BLaER1 (cell line): ENCODE measurements at regions not wholly inside any gene's neighbourhood (a gene's known extent, or its start where the extent isn't known, plus 50 kb on each side); places are given as distances from the start of the nearest gene placed in this dataset.

Source experiments
- H3K27ac ChIP-seq: shearing (Covaris generic); formaldehyde crosslinking; 2 replicates; pipeline ENCODE4 v1.8.1; 2022
- H3K27me3 ChIP-seq: shearing (Covaris generic); formaldehyde crosslinking; 2 replicates; pipeline ENCODE4 v1.8.1; 2022
- H3K36me3 ChIP-seq: shearing (Covaris generic); formaldehyde crosslinking; 2 replicates; pipeline ENCODE4 v1.8.1; 2022
- H3K4me1 ChIP-seq: shearing (Covaris generic); formaldehyde crosslinking; 2 replicates; pipeline ENCODE4 v1.8.1; 2022
- H3K4me2 ChIP-seq: shearing (Covaris generic); formaldehyde crosslinking; 2 replicates; pipeline ENCODE4 v1.8.1; 2022
- H3K4me3 ChIP-seq: shearing (Covaris generic); formaldehyde crosslinking; 2 replicates; pipeline ENCODE4 v1.8.1; 2022
- H3K9ac ChIP-seq: shearing (Covaris generic); formaldehyde crosslinking; 2 replicates; pipeline ENCODE4 v1.8.1; 2022
- H3K9me3 ChIP-seq: shearing (Covaris generic); formaldehyde crosslinking; 2 replicates; pipeline ENCODE4 v1.8.1; 2022
- H4K20me1 ChIP-seq: shearing (Covaris generic); formaldehyde crosslinking; 2 replicates; pipeline ENCODE4 v1.8.1; 2022
- Cebpa-rat ChIP-seq: shearing (Covaris generic); IDR thresholded peaks from 2 replicates; pipeline ENCODE4 v1.8.1; 2022

GRCh38 chr17:33814852-33815251 is 440.2 kb upstream of the CCL2 start:
- H3K27me3 ChIP-seq, result peaks cover 6% of the 10 kb centered on the region; the same call in 1 of the 2 replicates
- no peaks in the 10 kb centered on the region for H3K36me3 ChIP-seq
- no peaks in the 10 kb centered on the region for H3K9me3 ChIP-seq
- no peak overlapping the region for H3K9ac ChIP-seq
- peaks cover 38% of the 10 kb centered on the region for H3K4me1 ChIP-seq
- no peak for TF ChIP-seq Cebpa-rat
- no peak overlapping the region for H3K4me3 ChIP-seq
- peak overlapping the region; percentile 81 for H3K4me2 ChIP-seq
- H3K27ac ChIP-seq, result no peak overlapping the region
- peaks cover 10% of the 10 kb centered on the region; the same call in 1 of the 2 replicates for H4K20me1 ChIP-seq

GRCh38 chr17:33816036-33816435 is 439.0 kb upstream of the CCL2 start:
- H3K9me3 ChIP-seq, result no peaks in the 10 kb centered on the region
- H3K36me3 ChIP-seq, result no peaks in the 10 kb centered on the region
- H3K4me3 ChIP-seq, result no peak overlapping the region
- no peak overlapping the region for H3K9ac ChIP-seq
- no peak for TF ChIP-seq Cebpa-rat
- peaks cover 6% of the 10 kb centered on the region; the same call in 1 of the 2 replicates for H3K27me3 ChIP-seq
- peaks cover 10% of the 10 kb centered on the region; the same call in 1 of the 2 replicates for H4K20me1 ChIP-seq
- H3K4me1 ChIP-seq, result peaks cover 31% of the 10 kb centered on the region
- no peak overlapping the region for H3K27ac ChIP-seq
- no peak overlapping the region for H3K4me2 ChIP-seq

GRCh38 chr17:33816842-33817617 is 438.1 kb upstream of the CCL2 start:
- Histone ChIP-seq H3K27me3 (peaks cover 3% of the 10 kb centered on the region; the same call in 1 of the 2 replicates), H3K9ac (no peak overlapping the region), H3K27ac (no peak overlapping the region), H3K9me3 (no peaks in the 10 kb centered on the region), H4K20me1 (peaks cover 10% of the 10 kb centered on the region; the same call in 1 of the 2 replicates), H3K4me2 (no peak overlapping the region), H3K4me1 (peaks cover 30% of the 10 kb centered on the region), H3K4me3 (no peak overlapping the region), H3K36me3 (no peaks in the 10 kb centered on the region)
- no peak for TF ChIP-seq Cebpa-rat

GRCh38 chr17:33819539-33819938 is 435.5 kb upstream of the CCL2 start:
- no peaks in the 10 kb centered on the region for H3K27me3 ChIP-seq
- H3K9ac ChIP-seq, result no peak overlapping the region
- no peak overlapping the region for H3K4me3 ChIP-seq
- H3K9me3 ChIP-seq, result no peaks in the 10 kb centered on the region
- H3K4me2 ChIP-seq, result no peak overlapping the region
- H4K20me1 ChIP-seq, result peaks cover 1% of the 10 kb centered on the region; the same call in 1 of the 2 replicates
- H3K36me3 ChIP-seq, result no peaks in the 10 kb centered on the region
- no peak overlapping the region for H3K27ac ChIP-seq
- TF ChIP-seq Cebpa-rat, result no peak
- peaks cover 8% of the 10 kb centered on the region for H3K4me1 ChIP-seq

DNA sequence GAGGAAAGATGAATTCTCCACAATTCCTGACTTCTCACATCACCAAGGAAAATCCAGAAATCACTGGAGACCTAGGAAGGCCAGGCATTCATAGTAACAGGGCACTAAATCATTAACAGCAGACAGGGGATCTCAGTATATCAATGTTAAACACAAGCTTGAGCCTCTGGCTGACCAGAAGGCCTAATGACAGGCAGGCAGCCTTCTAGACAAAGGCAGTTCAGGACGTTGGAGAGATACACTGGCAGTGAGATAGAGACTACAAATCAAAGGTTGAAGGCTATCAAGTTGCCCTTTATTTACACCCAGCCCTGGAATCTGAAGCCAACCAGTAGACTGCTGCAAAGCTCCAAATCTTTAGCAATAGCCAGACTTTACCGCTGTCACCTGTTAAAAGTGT is 422.8 kb upstream of the CCL2 start:
- Histone ChIP-seq H4K20me1 (no peaks in the 10 kb centered on the region), H3K4me1 (no peaks in the 10 kb centered on the region), H3K36me3 (no peaks in the 10 kb centered on the region), H3K9ac (no peak overlapping the region), H3K4me3 (no peak overlapping the region), H3K27me3 (no peaks in the 10 kb centered on the region), H3K27ac (no peak overlapping the region), H3K9me3 (no peaks in the 10 kb centered on the region), H3K4me2 (no peak overlapping the region)
- no peak for TF ChIP-seq Cebpa-rat

DNA sequence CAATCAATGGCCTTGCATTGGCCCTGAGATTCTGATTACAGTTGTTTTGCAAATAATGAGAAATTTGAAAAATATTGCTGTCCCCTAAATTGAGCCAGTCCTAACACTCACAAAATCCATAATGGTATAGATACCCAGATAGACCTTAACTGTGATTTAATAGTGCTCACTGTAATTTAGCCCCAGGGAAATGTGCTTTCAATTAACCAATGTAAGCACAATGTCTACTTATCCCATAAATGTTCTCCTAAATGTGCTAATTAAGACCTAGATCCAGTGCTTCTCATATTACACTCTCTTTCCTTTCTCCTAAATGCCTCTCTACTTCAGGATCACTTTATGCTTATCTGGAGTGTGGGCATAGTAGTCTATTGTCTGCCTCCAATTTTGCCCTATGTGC is 417.8 kb upstream of the CCL2 start:
- H3K27ac ChIP-seq, result no peak overlapping the region
- H4K20me1 ChIP-seq, result no peaks in the 10 kb centered on the region
- no peaks in the 10 kb centered on the region for H3K4me1 ChIP-seq
- H3K27me3 ChIP-seq, result no peaks in the 10 kb centered on the region
- H3K4me3 ChIP-seq, result no peak overlapping the region
- H3K9ac ChIP-seq, result no peak overlapping the region
- no peaks in the 10 kb centered on the region for H3K36me3 ChIP-seq
- H3K4me2 ChIP-seq, result no peak overlapping the region
- H3K9me3 ChIP-seq, result no peaks in the 10 kb centered on the region
- no peak for TF ChIP-seq Cebpa-rat

- H3K4me2 ChIP-seq, result no peak overlapping the region
- no peaks in the 10 kb centered on the region for H3K36me3 ChIP-seq
- no peak overlapping the region for H3K27ac ChIP-seq
- no peaks in the 10 kb centered on the region for H4K20me1 ChIP-seq
- no peaks in the 10 kb centered on the region for H3K27me3 ChIP-seq
- no peak for TF ChIP-seq Cebpa-rat
- H3K4me3 ChIP-seq, result no peak overlapping the region
- no peaks in the 10 kb centered on the region for H3K9me3 ChIP-seq
- H3K4me1 ChIP-seq, result no peaks in the 10 kb centered on the region
- H3K9ac ChIP-seq, result no peak overlapping the region
Observed at GRCh38 chr17:33838281-33838680, 416.8 kb upstream of the CCL2 start.

GRCh38 chr17:33847900-33848299 is 407.2 kb upstream of the CCL2 start:
- H3K36me3 ChIP-seq, result no peaks in the 10 kb centered on the region
- H3K9me3 ChIP-seq, result no peaks in the 10 kb centered on the region
- TF ChIP-seq Cebpa-rat, result no peak
- no peak overlapping the region for H3K4me2 ChIP-seq
- no peaks in the 10 kb centered on the region for H3K27me3 ChIP-seq
- no peak overlapping the region for H3K4me3 ChIP-seq
- no peak overlapping the region for H3K9ac ChIP-seq
- H4K20me1 ChIP-seq, result no peaks in the 10 kb centered on the region
- no peaks in the 10 kb centered on the region for H3K4me1 ChIP-seq
- H3K27ac ChIP-seq, result no peak overlapping the region

DNA sequence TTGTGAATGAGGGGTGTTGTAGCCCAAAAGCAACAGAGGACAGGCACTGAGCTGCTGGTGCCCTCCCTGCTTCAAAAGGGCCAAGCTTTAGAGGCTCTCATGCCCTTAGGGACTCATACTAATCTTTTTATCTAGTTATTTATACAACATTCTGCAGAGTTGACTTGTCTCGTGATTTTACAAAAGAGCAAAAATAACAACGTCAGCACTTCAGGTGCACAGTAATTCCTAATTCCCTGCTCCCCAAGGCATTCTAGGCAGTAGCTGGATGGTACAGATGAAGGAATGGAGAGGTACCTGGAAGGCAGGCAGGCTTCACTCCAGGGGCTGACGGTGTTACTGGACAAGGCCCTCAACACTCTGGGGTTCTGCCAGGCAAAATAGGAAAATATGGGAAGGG is 406.7 kb upstream of the CCL2 start:
- no peaks in the 10 kb centered on the region for H3K27me3 ChIP-seq

DNA sequence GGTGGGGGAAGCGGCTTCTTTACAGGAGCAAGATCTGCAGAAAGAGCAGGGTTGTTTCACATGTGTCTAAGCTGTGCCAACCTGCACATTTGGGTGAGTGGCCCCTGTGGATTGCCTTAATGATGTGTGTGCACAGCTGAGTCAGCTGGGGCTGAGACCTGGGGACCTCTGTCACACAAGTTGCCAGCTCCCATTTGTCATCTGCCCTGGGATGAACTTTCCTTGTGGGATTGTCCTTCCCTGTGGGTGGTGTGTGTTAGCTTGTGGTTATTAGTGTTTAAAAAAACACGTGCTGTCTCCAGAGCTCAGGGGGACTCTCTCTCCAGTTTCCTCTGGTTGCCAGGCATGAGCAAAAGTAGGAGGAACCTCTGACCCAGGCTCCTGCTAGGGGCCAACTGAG is 400.5 kb upstream of the CCL2 start:
- Histone ChIP-seq H4K20me1 (no peaks in the 10 kb centered on the region), H3K27me3 (no peaks in the 10 kb centered on the region), H3K4me2 (no peak overlapping the region), H3K36me3 (no peaks in the 10 kb centered on the region), H3K4me3 (no peak overlapping the region), H3K9ac (no peak overlapping the region), H3K4me1 (no peaks in the 10 kb centered on the region), H3K9me3 (no peaks in the 10 kb centered on the region), H3K27ac (no peak overlapping the region)
- TF ChIP-seq Cebpa-rat, result no peak

More for the DNA sequence above, 406.7 kb upstream of the CCL2 start:
- no peak for TF ChIP-seq Cebpa-rat
- Histone ChIP-seq H3K9ac (no peak overlapping the region), H3K4me1 (no peaks in the 10 kb centered on the region), H3K9me3 (no peaks in the 10 kb centered on the region), H3K4me2 (no peak overlapping the region), H4K20me1 (no peaks in the 10 kb centered on the region), H3K27ac (no peak overlapping the region), H3K4me3 (no peak overlapping the region), H3K36me3 (no peaks in the 10 kb centered on the region)

GRCh38 chr17:33858121-33858520 is 397.0 kb upstream of the CCL2 start:
- no peak overlapping the region for H3K4me3 ChIP-seq
- no peaks in the 10 kb centered on the region for H3K9me3 ChIP-seq
- no peaks in the 10 kb centered on the region for H3K36me3 ChIP-seq
- H3K4me2 ChIP-seq, result no peak overlapping the region
- no peaks in the 10 kb centered on the region for H4K20me1 ChIP-seq
- H3K27me3 ChIP-seq, result no peaks in the 10 kb centered on the region
- no peak overlapping the region for H3K27ac ChIP-seq
- H3K4me1 ChIP-seq, result no peaks in the 10 kb centered on the region
- TF ChIP-seq Cebpa-rat, result no peak
- no peak overlapping the region for H3K9ac ChIP-seq
